HG02610 (cell line): ENCODE measurements at regions not wholly inside any gene's neighbourhood (a gene's known extent, or its start where the extent isn't known, plus 50 kb on each side); places are given as distances from the start of the nearest gene placed in this dataset.

Experiments
- ATAC-seq: cut with Tn5 transposase; IDR thresholded peaks from one replicate; pipeline ENCODE4 v1.9.1; 2021; ENCODE audit warnings: mild to moderate bottlenecking, moderate library complexity; ENCODE audit not compliant: unreplicated experiment

GRCh38 chr13:39232401-39232980 lies 194.2 kb downstream of the NHLRC3 start:
- ATAC-seq: no peak

- ATAC-seq: no peak
Observed at GRCh38 chr13:39232999-39233398, 194.7 kb downstream of the NHLRC3 start.

GRCh38 chr13:39233519-39233918 lies 195.3 kb downstream of the NHLRC3 start:
- no peak for ATAC-seq

- ATAC-seq: no peak
Observed at GRCh38 chr13:39244561-39245230, 206.4 kb downstream of the NHLRC3 start.

- ATAC-seq: no peak
Observed at GRCh38 chr13:39245688-39246087, 207.4 kb downstream of the NHLRC3 start.

GRCh38 chr13:39249982-39250381 lies 211.7 kb downstream of the NHLRC3 start:
- ATAC-seq: no peak

GRCh38 chr13:39250440-39250839 lies 212.2 kb downstream of the NHLRC3 start:
- ATAC-seq: no peak

- no peak for ATAC-seq
Observed at GRCh38 chr13:39251340-39251739, 213.1 kb downstream of the NHLRC3 start.

GRCh38 chr13:39253774-39254173 lies 215.5 kb downstream of the NHLRC3 start:
- ATAC-seq: no peak

GRCh38 chr13:39254601-39255000 lies 216.3 kb downstream of the NHLRC3 start:
- no peak for ATAC-seq

GRCh38 chr13:39257642-39258041 lies 219.4 kb downstream of the NHLRC3 start:
- no peak for ATAC-seq

GRCh38 chr13:39259371-39260140 lies 221.3 kb downstream of the NHLRC3 start:
- ATAC-seq: peak; percentile 80

GRCh38 chr13:39263033-39263432 lies 224.8 kb downstream of the NHLRC3 start:
- ATAC-seq: peak; percentile 73

- ATAC-seq: no peak
Observed at GRCh38 chr13:39263531-39263930, 225.3 kb downstream of the NHLRC3 start.

GRCh38 chr13:39266426-39266825 lies 228.2 kb downstream of the NHLRC3 start:
- ATAC-seq: no peak

- no peak for ATAC-seq
Observed at GRCh38 chr13:39268398-39268797, 230.1 kb downstream of the NHLRC3 start.

- no peak for ATAC-seq
Observed at GRCh38 chr13:39269004-39269403, 230.7 kb downstream of the NHLRC3 start.

GRCh38 chr13:39269411-39269810 lies 231.2 kb downstream of the NHLRC3 start:
- no peak for ATAC-seq

GRCh38 chr13:39272994-39273393 lies 234.7 kb downstream of the NHLRC3 start:
- no peak for ATAC-seq

- ATAC-seq: no peak
Observed at GRCh38 chr13:39273953-39274738, 235.9 kb downstream of the NHLRC3 start.

GRCh38 chr13:39274739-39275325 lies 236.6 kb downstream of the NHLRC3 start:
- no peak for ATAC-seq
